Hematopoietic multipotent progenitor cell treated with erythropoietin and hydrocortisone succinate and interleukin-3 and kit ligand, for 15 days (in vitro differentiated cells): ENCODE measurements at regions not wholly inside any gene's neighbourhood (a gene's known extent, or its start where the extent isn't known, plus 50 kb on each side); places are given as distances from the start of the nearest gene placed in this dataset.

Experiments used
- DNase-seq: peaks from one replicate; pipeline ENCODE4 v3.0.0-alpha.2; 2015; ENCODE audit warnings: low spot score

- DNase-seq: no peak
These were observed 536.8 kb upstream of the JAG1 start for GRCh38 chr20:11210611-11211010.

DNA sequence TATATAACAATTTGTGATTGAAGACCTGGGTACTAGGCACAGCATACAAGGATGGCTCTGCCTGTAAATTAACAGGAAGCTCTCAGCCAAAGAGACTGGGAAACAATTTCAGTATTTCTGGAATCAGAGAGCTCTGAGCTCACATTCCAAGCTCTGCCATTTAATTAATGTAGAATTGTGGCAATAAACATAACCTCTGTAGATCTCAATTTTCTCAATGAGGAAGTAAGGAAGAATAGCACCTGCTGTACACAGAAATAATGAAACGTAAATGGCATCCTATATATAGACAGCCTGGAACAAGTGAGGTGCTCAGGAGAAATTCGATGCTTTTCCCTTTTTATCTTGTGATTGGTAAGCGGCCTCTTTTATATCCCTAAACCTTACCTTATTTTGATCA, 538.5 kb upstream of the JAG1 start:
- no peak for DNase-seq

- DNase-seq: no peak
These were observed 539.1 kb upstream of the JAG1 start for GRCh38 chr20:11212902-11213301.

- no peak for DNase-seq
These were observed 540.5 kb upstream of the JAG1 start for GRCh38 chr20:11214256-11214840.

DNA sequence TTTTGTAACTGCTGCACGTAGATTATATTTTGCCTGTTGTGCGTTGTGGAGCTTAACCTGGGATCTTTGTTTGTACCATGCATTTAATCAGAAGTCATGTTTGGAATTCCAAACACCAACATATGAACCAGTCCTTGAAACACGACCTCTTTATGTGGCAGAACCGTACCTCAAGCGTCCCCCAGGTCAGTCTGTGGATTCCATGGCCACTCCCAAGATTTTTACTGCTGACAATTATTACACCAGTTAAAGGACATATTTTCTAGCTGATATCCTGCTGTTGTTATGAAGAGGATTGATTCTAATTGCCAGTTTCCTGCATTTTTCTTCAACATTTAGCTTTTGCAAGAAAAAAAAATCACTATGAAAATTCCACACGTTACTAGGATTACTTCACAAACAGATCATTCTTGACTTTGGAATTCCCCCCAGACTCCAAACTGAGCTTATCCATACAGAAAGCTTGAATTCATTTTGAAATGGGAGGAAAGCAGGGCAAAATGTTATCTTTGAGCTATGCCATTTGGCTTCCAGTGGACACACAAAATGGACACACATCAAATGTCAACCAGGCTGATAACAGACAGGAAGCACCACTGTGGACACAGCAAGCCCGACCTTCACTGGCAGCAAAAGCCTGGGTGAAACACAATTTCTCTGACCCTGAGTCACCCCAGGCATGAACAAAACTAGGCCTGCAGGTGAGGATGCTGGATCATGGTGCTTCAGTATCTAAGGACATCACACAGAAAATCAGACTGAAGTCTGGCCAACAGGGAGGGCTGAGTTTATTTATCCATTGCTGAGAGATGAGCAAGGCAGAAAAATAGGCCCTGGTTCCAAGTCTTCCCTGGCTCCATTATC, 542.9 kb upstream of the JAG1 start:
- DNase-seq: no peak

DNA sequence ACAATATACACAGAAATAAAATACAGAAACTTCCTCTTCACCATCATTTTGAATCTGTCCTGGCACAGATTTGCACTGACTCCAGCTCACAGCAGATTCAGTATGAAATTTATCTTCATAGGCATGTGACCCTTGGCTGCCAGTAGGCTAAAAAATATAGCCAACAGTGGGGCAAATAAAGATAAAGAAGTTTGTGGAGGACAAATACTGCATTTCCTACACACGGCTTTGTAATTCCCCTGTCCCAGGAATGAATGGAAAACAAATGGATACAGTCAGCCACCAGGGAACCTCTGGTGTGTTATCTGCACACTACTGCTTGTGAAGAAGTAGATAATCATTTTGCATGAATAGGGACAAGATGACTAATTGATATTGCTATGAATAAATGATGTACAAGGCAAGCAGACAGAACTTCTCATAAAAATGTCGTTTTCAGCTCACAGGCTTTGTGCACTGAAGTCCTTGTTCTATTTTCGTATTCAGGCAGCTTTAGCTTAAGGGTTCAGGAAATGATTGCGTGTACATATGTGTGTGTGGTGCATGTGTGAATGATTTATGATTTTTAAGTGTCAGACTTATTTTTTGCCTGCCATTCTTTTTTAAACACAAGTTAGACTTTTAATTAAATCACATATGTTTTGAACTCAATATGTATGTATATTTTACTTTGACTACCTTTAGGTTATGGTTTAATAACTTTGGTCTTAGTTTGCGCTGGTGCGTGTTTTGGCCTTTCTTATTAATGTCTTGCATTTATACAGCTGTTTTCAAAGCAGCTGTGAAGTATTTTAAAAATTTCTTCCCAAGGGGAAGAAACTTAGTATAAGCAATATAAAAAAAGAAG, 543.8 kb upstream of the JAG1 start:
- DNase-seq: no peak

DNA sequence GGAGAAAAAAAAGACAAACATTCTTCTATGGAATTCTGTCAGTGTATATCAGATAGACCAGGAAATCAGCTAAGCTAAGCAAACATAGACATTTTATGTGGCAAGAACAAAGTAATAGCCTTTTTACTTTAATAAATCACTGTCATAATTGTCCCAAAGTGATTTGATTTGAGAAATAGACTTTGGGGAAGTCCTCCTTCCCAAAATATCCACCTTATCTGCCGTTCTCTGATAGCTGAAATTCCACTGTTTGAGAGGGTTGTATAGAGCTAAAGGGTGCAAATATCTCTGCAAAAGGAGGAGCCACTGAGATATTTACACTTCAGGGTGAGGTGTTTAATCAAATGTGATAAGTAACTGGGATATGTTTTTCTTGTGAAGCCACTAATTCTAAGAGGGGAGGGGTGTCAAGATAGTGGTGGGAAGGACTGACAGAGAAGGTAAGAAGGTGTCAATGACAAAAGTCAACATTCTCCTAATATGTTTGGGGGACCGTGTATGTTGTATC, 544.4 kb upstream of the JAG1 start:
- DNase-seq: no peak

DNA sequence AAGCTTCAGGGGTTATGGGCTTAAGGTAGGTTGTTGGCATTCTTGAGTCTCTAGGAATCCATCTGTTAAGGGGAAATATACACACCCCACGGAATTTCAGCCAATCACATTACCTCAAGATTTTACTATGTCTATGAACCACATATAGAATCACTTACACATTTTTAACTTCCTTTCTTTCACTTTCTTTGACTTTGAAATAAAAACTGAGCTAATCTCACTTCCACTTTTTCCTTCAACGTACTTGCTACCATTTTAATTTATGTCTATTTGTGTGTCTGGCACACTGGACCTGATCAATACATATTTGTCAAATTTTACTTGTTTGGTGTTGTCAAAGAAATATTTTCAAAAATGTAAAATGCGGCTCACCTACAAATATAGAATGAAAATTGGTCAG, 545.4 kb upstream of the JAG1 start:
- no peak for DNase-seq

GRCh38 chr20:11221046-11221445, 547.2 kb upstream of the JAG1 start:
- DNase-seq: no peak

DNA sequence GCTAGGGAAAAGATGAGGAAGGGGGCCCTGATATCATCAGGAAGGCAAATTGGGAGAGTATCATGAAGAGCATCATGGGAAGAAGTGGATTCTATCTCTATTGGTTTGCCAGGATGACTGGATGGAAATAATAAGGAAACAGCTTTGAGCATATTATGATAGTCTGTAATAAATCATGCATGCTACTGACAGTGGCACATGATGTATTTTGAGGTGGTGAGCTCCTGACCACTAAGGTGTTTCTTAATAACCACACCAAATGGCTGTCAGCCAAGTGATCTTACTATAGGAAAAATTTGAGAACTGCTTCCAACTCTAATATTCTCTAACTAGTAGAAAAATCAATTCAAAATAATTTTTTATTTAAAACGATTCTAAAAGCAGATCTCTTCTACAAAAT, 548.4 kb upstream of the JAG1 start:
- no peak for DNase-seq

GRCh38 chr20:11227602-11228001, 553.8 kb upstream of the JAG1 start:
- no peak for DNase-seq

DNA sequence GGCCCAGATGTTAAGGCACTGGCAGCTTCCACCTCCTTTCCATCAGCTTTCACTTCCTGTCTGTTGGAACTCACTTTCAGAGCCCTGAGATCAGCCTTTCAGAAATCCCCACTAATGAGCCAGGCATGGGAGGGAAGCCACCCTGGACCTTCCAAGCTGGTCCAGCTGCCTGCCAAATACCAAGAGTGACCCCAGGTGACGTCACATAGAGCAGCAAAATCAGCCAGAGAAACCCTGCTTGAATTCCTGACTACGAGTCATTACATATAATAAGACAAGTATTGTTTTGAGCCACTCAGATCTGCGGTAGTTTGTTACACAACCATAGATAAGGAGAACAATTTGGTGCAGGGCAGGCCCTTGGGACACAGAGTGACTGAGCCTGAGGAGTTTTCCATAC, 556.0 kb upstream of the JAG1 start:
- no peak for DNase-seq

DNA sequence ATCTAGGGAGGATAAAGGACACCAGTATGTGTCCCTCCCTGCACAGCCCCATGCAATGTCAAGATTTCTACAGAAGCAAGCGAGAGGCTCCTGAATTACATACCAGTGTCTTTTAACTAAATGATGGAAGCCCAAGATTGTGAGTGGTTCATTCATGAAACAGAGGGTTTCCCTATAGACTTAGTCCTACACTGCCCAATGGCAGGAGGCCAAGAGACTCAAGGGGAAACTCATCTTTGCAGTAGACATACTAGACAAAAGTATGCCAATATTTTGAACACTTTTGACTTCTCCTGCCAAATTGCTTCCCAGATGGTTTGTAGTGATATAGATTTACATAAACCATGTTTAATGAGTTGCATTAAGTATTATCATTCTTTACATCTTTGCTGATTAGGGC, 557.2 kb upstream of the JAG1 start:
- DNase-seq: no peak

DNA sequence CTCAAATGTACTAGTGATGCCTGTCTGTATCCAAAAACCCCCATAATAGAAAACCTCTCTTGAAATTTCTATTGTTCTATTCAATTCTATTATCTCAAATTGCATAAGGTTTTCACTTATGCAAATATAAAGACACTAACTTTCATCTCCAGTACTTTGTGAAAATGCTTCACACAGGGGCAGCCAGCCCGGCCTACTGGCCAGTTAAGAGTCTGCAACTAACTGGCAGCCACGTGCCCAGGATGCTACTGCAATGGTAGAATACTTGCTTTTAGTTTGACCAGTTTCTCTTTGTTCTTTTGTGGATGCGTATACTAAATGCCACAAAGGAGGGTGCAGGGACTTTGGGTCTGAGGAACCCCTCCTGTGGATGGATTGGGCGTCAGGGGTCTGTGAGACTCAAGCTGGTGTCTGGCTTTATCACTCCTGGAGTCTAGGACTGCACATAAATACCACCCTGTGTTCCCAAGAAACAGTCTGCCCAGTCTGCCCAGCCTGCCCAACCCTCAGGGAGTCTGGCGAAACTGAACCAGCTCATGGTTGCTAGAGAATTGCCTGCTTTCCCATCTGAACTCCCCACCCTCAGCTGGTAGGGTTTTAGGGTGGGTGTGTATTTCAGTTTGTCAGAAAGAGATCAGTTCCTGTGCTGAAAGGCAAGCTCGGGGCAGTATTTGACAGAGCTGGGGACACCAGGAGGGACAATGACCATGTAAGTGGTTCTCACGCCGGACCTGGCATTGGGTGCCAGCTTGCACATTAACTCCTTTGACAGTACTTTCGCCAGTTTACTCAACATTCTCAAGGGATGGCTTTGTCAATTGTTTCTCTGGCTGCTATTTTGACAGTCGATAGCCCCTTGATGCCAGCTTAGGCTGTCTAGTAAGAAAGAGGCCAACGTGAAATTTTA, 558.2 kb upstream of the JAG1 start:
- no peak for DNase-seq

DNA sequence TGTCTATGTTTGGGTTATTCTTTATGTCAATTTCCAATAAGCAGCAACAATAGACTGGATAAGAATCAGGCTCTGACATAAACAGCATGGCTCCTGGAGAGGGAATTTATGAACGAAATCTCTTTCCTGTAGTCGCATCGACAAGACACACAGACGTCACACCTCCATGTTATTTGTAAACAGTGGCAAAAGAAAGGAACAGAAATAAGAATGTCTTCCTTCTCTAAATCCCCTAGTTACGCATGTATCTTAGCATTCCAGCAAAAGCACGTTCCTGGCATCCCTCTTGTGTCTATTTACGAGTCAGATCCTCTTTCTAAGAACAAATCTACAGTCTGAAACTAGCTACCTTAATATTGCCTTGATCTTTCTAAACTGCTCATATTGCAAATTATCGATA, 559.1 kb upstream of the JAG1 start:
- DNase-seq: no peak

GRCh38 chr20:11234181-11234580, 560.4 kb upstream of the JAG1 start:
- DNase-seq: no peak

GRCh38 chr20:11234608-11235007, 560.8 kb upstream of the JAG1 start:
- DNase-seq: no peak

GRCh38 chr20:11235058-11235457, 561.3 kb upstream of the JAG1 start:
- no peak for DNase-seq

DNA sequence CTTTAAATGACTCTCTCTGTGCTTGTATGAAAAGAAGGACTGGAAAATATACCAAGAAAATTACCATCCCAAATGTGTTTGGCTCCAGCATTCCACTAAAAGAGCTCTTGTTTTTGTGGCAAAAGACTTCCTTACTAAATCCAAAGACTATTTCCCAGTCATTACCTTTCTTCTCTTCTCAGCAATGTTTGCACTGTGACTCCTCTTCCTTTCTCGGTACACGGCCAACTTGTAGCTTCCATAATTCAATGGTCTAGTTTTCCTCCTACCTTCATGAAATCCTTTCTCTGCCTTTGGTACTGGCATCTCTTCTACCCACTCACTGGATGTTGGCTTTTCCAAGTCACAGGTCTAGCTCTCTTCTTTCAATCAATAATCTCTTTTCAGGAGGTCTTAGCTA, 568.5 kb upstream of the JAG1 start:
- no peak for DNase-seq

- no peak for DNase-seq
These were observed 571.6 kb upstream of the JAG1 start for GRCh38 chr20:11245431-11245830.

DNA sequence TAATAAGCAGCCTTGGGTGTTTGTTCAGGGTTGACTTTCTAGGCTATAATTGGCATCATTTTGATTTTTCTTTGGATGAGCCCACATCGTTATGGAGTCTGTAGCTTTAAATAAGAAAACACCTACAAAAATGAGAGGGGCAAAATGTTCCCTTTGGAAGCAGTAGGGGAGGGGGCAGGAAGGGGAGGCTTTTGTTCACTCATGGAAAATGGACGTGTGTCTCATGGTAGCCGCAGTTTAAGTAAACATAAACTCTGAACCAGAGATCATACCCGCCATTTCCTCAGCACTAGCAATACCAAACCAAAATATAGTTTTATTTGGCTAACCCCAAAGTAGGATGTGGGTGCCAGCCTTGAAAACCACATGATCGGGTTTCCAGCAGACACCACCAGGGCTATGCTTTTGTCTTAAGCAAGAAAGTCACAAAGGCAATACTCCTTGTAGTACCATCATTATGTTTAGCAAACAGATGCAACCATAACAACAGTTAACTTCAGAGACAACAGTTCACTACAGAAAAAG, 572.5 kb upstream of the JAG1 start:
- no peak for DNase-seq
